Ishikawa (cell line): ENCODE measurements at regions not wholly inside any gene's neighbourhood (a gene's known extent, or its start where the extent isn't known, plus 50 kb on each side); places are given as distances from the start of the nearest gene placed in this dataset.

Source experiments
- CREB1 ChIP-seq: IDR thresholded peaks from 2 replicates; pipeline ENCODE4 v1.6.1; 2012; ENCODE audit warnings: low read depth
- EP300 ChIP-seq: IDR thresholded peaks from 2 replicates; pipeline ENCODE4 v1.6.1; 2012; ENCODE audit warnings: borderline replicate concordance
- MAX ChIP-seq: IDR thresholded peaks from 2 replicates; pipeline ENCODE4 v1.6.1; 2012
- RAD21 ChIP-seq: IDR thresholded peaks from 2 replicates; pipeline ENCODE4 v1.6.1; 2012; ENCODE audit warnings: low read depth
- REST ChIP-seq: IDR thresholded peaks from 2 replicates; pipeline ENCODE4 v1.6.1; 2012; ENCODE audit warnings: low read depth, mild to moderate bottlenecking
- TAF1 ChIP-seq: IDR thresholded peaks from 2 replicates; pipeline ENCODE4 v1.6.1; 2012; ENCODE audit warnings: low read depth, mild to moderate bottlenecking

- TF ChIP-seq REST (no peak), RAD21 (no peak), TAF1 (no peak), MAX (no peak), CREB1 (no peak), EP300 (no peak)
These were observed 80.0 kb upstream of the MRPS22 start for GRCh38 chr3:139263798-139264197.
